Fibroblast of skin of abdomen (primary cell): ENCODE measurements at regions not wholly inside any gene's neighbourhood (a gene's known extent, or its start where the extent isn't known, plus 50 kb on each side); places are given as distances from the start of the nearest gene placed in this dataset.

Experiments
- DNase-seq: peaks from one replicate; pipeline ENCODE4 v3.0.0-alpha.2; 2013

- peak; percentile 59 for DNase-seq
Measured at GRCh38 chr3:5071061-5071460, 51.0 kb upstream of the ARL8B start.

GRCh38 chr3:5072100-5072816 lies 49.8 kb upstream of the ARL8B start:
- no peak for DNase-seq
